GM13976 (cell line): ENCODE measurements at regions not wholly inside any gene's neighbourhood (a gene's known extent, or its start where the extent isn't known, plus 50 kb on each side); places are given as distances from the start of the nearest gene placed in this dataset.

Experiments
- DNase-seq: peaks from one replicate; pipeline ENCODE4 v3.0.0; 2012; ENCODE audit warnings: low spot score
- CTCF ChIP-seq: IDR thresholded peaks from 2 replicates; pipeline ENCODE4 v1.5.1; 2012; ENCODE audit warnings: borderline replicate concordance, mild to moderate bottlenecking; ENCODE audit not compliant: insufficient read depth; ENCODE audit errors: extremely low read depth, missing control alignments, control extremely low read depth
- in situ Hi-C: fragments of 300-500 bp; cut with MboI; formaldehyde crosslinking; loops from one replicate; pipeline ENCODE4 v1.12.0; 2022; ENCODE audit warnings: low sequenced_read_pairs, mixed read lengths, inconsistent platforms; ENCODE audit not compliant: unreplicated experiment

- DNase-seq: no peak
- no peak for TF ChIP-seq CTCF
- in situ Hi-C loops: no loop called here
Measured at GRCh38 chr4:41323179-41323578, 66.5 kb downstream of the UCHL1 start.

- in situ Hi-C loops: no loop called here
- no peak for DNase-seq
- TF ChIP-seq CTCF: no peak
Measured at GRCh38 chr4:41323706-41324105, 67.0 kb downstream of the UCHL1 start.

- no peak for DNase-seq
- no peak for TF ChIP-seq CTCF
- in situ Hi-C loops: no loop called here
Measured at GRCh38 chr4:41324861-41325260, 68.1 kb downstream of the UCHL1 start.

GRCh38 chr4:41325901-41326300 lies 69.2 kb downstream of the UCHL1 start:
- TF ChIP-seq CTCF: no peak
- in situ Hi-C loops: no loop called here
- DNase-seq: no peak

- no peak for TF ChIP-seq CTCF
- no peak for DNase-seq
- in situ Hi-C loops: no loop called here
Measured at GRCh38 chr4:41326776-41327175, 70.0 kb downstream of the UCHL1 start.

GRCh38 chr4:41327770-41328169 lies 71.0 kb downstream of the UCHL1 start:
- no peak for TF ChIP-seq CTCF
- in situ Hi-C loops: no loop called here
- DNase-seq: no peak

- in situ Hi-C loops: no loop called here
- TF ChIP-seq CTCF: no peak
- no peak for DNase-seq
Measured at GRCh38 chr4:41329361-41329760, 72.6 kb downstream of the UCHL1 start.
